Choroid plexus epithelial cell (primary cell): ENCODE measurements at regions not wholly inside any gene's neighbourhood (a gene's known extent, or its start where the extent isn't known, plus 50 kb on each side); places are given as distances from the start of the nearest gene placed in this dataset.

Experiments used
- DNase-seq: peaks from one replicate; pipeline ENCODE4 v3.0.0-alpha.2; 2010; ENCODE audit warnings: low read depth
- H3K4me3 ChIP-seq: 2 replicates; pipeline ENCODE4 v1.5.1; 2011; ENCODE audit warnings: low read depth, mild to moderate bottlenecking, control low read depth, low read length, moderate library complexity
- CTCF ChIP-seq: conservative IDR thresholded peaks from 2 replicates; pipeline ENCODE4 v1.5.1; 2011; ENCODE audit warnings: low read depth, mild to moderate bottlenecking, control low read depth, inconsistent platforms, low read length, moderate library complexity

- no peak overlapping the region for H3K4me3 ChIP-seq
- TF ChIP-seq CTCF = no peak
- DNase-seq = no peak
Measured at GRCh38 chr20:24109537-24109936, 121.0 kb upstream of the GGTLC1 start.

GRCh38 chr20:24109008-24109407 is 120.4 kb upstream of the GGTLC1 start:
- TF ChIP-seq CTCF = no peak
- DNase-seq = no peak
- no peak overlapping the region for H3K4me3 ChIP-seq

GRCh38 chr20:24108581-24108980 is 120.0 kb upstream of the GGTLC1 start:
- no peak overlapping the region for H3K4me3 ChIP-seq
- DNase-seq = no peak
- TF ChIP-seq CTCF = no peak

- TF ChIP-seq CTCF = no peak
- DNase-seq = no peak
Measured at GRCh38 chr20:24106801-24107445, 118.3 kb upstream of the GGTLC1 start.

DNA sequence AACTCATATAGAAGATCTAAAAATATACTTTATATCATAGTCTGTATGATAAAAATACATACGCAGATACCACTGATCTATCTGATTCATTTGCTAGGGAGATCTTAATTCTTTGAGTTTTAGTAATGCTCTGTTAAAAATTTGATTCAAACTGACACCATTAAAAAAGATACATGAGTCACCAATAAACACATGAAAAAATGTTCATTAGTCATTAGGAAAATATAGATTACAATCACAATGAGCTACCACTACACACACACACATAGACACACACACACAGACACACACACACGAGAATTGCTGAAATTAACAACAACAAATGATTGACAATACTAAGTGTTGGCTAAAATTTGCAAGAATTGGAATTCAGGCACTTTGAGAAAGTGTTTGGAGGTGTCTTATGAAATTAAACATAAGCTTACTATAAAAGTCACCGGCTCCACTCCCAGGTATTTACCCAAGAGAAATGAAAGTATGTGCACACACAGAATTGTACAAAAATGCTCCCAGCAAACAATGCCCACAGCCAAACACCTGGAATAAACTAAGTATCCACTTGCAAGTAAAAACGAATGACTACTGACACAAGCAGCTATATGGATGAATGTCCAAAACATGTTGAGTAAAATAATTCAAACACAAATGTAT is 117.7 kb upstream of the GGTLC1 start:
- no peak overlapping the region for H3K4me3 ChIP-seq
- DNase-seq = no peak
- TF ChIP-seq CTCF = no peak

More at GRCh38 chr20:24106801-24107445, 118.3 kb upstream of the GGTLC1 start:
- no peak overlapping the region for H3K4me3 ChIP-seq

GRCh38 chr20:24102749-24103333 is 114.3 kb upstream of the GGTLC1 start:
- no peak for TF ChIP-seq CTCF
- DNase-seq = peak; percentile 28

GRCh38 chr20:24102290-24102689 is 113.7 kb upstream of the GGTLC1 start:
- peak; percentile 24 for DNase-seq

More at GRCh38 chr20:24102749-24103333, 114.3 kb upstream of the GGTLC1 start:
- no peak overlapping the region for H3K4me3 ChIP-seq

More at GRCh38 chr20:24102290-24102689, 113.7 kb upstream of the GGTLC1 start:
- peak; percentile 62 for TF ChIP-seq CTCF
- H3K4me3 ChIP-seq = no peak overlapping the region
